H1 (cell line): ENCODE measurements at regions not wholly inside any gene's neighbourhood (a gene's known extent, or its start where the extent isn't known, plus 50 kb on each side); places are given as distances from the start of the nearest gene placed in this dataset.

ENCODE experiments used
- KDM4A ChIP-seq: IDR thresholded peaks from one replicate; pipeline ENCODE4 v1.7.1; 2012; ENCODE audit warnings: low read depth, mild to moderate bottlenecking, moderate library complexity, low read length, inconsistent platforms; ENCODE audit not compliant: severe bottlenecking
- POLR2AphosphoS5 ChIP-seq: IDR thresholded peaks from 2 replicates; pipeline ENCODE4 v1.6.1; 2011; ENCODE audit warnings: low read depth, low read length
- TF ChIP-seq, protein P1 (sequence below): IDR thresholded peaks from 2 replicates; pipeline ENCODE4 v1.6.1; 2012; ENCODE audit warnings: inconsistent platforms
- TF ChIP-seq, protein P2 (sequence below): IDR thresholded peaks from 2 replicates; pipeline ENCODE4 v1.6.1; 2011; ENCODE audit warnings: low read depth, mild to moderate bottlenecking, low read length; ENCODE audit not compliant: insufficient read depth

DNA sequence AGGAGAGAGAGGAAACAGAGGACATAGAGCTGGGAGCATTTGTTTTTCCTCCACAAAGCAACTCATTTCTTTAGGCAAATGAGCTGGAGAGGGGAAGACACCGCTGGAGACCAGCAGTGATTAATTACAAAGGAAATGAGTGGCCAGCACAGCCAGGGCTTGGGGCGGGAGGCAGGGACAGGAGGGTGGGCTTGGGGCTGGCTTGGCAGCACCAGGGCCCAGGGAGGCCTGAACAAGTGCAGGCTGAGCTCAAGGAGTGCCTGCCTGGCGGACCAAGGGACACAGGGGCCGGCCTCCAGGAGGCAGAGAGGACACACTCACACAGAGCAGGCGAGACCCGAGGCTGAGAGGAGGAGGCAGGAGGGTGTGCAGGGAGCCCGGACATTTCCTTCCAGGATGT, 149.0 kb upstream of the UNC5B start (continued):
- TF ChIP-seq, protein P1, sequence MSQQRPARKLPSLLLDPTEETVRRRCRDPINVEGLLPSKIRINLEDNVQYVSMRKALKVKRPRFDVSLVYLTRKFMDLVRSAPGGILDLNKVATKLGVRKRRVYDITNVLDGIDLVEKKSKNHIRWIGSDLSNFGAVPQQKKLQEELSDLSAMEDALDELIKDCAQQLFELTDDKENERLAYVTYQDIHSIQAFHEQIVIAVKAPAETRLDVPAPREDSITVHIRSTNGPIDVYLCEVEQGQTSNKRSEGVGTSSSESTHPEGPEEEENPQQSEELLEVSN: no peak
- no peak for TF ChIP-seq KDM4A
- TF ChIP-seq POLR2AphosphoS5: no peak
- TF ChIP-seq, protein P2, sequence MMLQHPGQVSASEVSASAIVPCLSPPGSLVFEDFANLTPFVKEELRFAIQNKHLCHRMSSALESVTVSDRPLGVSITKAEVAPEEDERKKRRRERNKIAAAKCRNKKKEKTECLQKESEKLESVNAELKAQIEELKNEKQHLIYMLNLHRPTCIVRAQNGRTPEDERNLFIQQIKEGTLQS: no peak
